ENCODE measurements at regions not wholly inside any gene's neighbourhood (a gene's known extent, or its start where the extent isn't known, plus 50 kb on each side); places are given as distances from the start of the nearest gene placed in this dataset.

GRCh38 chr13:67877031-67877430 lies 646.9 kb upstream of the PCDH9 start:
- Histone ChIP-seq H3K4me3 (ENCODE audit: low read depth in 1 of 3, low read length in 3 of 3) (no peak overlapping the region), H3K4me1 (ENCODE audit: control insufficient read depth in 4 of 4, insufficient read depth in 4 of 4, low read length in 3 of 4) (no peaks in the 10 kb centered on the region), H3K27ac (ENCODE audit: low read depth in 1 of 2, low read length in 2 of 2) (no peak overlapping the region), H3K27me3 (ENCODE audit: control insufficient read depth in 4 of 4, insufficient read depth in 4 of 4, low read length in 3 of 4) (no peaks in the 10 kb centered on the region), H3K36me3 (ENCODE audit: control insufficient read depth in 4 of 4, insufficient read depth in 3 of 4, low read depth in 1 of 4, low read length in 3 of 4) (no peaks in the 10 kb centered on the region), H3K9me3 (ENCODE audit: control insufficient read depth in 4 of 4, low read length in 3 of 4) (peaks cover 0 to 4% (median 0%) of the 10 kb centered on the region in 4 donors), H3K9ac (ENCODE audit: low read depth in 1 of 2, low read length in 2 of 2) (no peak overlapping the region)
- WGBS = 82% methylated on average over 5 of the region's 5 CpGs
- DNase-seq (ENCODE audit: low spot score) = no peak
- TF ChIP-seq HNF4A (conservative IDR thresholded peaks at IDR 0.05) = no peak
- TF ChIP-seq RXRA (IDR thresholded peaks at IDR 0.05) = no peak

- Histone ChIP-seq H3K9me3 (ENCODE audit: control insufficient read depth in 4 of 4, low read length in 3 of 4) (peaks cover 0 to 16% (median 3%) of the 10 kb centered on the region in 4 donors), H3K9ac (ENCODE audit: low read depth in 1 of 2, low read length in 2 of 2) (no peak overlapping the region), H3K4me3 (ENCODE audit: low read depth in 1 of 3, low read length in 3 of 3) (no peak overlapping the region), H3K27ac (ENCODE audit: low read depth in 1 of 2, low read length in 2 of 2) (no peak overlapping the region), H3K27me3 (ENCODE audit: control insufficient read depth in 4 of 4, insufficient read depth in 4 of 4, low read length in 3 of 4) (no peaks in the 10 kb centered on the region), H3K36me3 (ENCODE audit: control insufficient read depth in 4 of 4, insufficient read depth in 3 of 4, low read depth in 1 of 4, low read length in 3 of 4) (no peaks in the 10 kb centered on the region), H3K4me1 (ENCODE audit: control insufficient read depth in 4 of 4, insufficient read depth in 4 of 4, low read length in 3 of 4) (no peaks in the 10 kb centered on the region)
- DNase-seq (ENCODE audit: low spot score) = no peak
- TF ChIP-seq EGR1 (IDR thresholded peaks at IDR 0.05; ENCODE audit: low read depth in 2 of 2) = no peak
- TF ChIP-seq, protein P1, sequence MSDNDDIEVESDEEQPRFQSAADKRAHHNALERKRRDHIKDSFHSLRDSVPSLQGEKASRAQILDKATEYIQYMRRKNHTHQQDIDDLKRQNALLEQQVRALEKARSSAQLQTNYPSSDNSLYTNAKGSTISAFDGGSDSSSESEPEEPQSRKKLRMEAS (IDR thresholded peaks at IDR 0.05) = no peak
- no peak for TF ChIP-seq HNF4A (conservative IDR thresholded peaks at IDR 0.05)
- TF ChIP-seq TAF1 (conservative IDR thresholded peaks at IDR 0.05) = no peak
- no peak for TF ChIP-seq FOXA1 (IDR thresholded peaks at IDR 0.05)
- TF ChIP-seq RXRA (IDR thresholded peaks at IDR 0.05) = no peak
- TF ChIP-seq ZBTB33 (IDR thresholded peaks at IDR 0.05) = no peak
- TF ChIP-seq REST (IDR thresholded peaks at IDR 0.05) = no peak
- no peak for TF ChIP-seq FOXA2 (IDR thresholded peaks at IDR 0.05)
- TF ChIP-seq YY1 (IDR thresholded peaks at IDR 0.05) = no peak
- no peak for TF ChIP-seq SP1 (IDR thresholded peaks at IDR 0.05)
- no peak for TF ChIP-seq NR2F2 (IDR thresholded peaks at IDR 0.05)
- TF ChIP-seq RAD21 (IDR thresholded peaks at IDR 0.05) = no peak
- no peak for TF ChIP-seq HNF4G (IDR thresholded peaks at IDR 0.05)
- TF ChIP-seq GABPA (IDR thresholded peaks at IDR 0.05 in 1 of 2, conservative IDR thresholded peaks at IDR 0.05 in 1 of 2) = no peak
- TF ChIP-seq, protein P2, sequence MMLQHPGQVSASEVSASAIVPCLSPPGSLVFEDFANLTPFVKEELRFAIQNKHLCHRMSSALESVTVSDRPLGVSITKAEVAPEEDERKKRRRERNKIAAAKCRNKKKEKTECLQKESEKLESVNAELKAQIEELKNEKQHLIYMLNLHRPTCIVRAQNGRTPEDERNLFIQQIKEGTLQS (IDR thresholded peaks at IDR 0.05) = no peak
- no peak for TF ChIP-seq JUND (IDR thresholded peaks at IDR 0.05)
- 82% methylated on average over 2 of the region's 2 CpGs for WGBS
These were observed 637.1 kb upstream of the PCDH9 start for GRCh38 chr13:67867206-67867605.
